Astrocyte of the spinal cord (primary cell): ENCODE measurements at regions not wholly inside any gene's neighbourhood (a gene's known extent, or its start where the extent isn't known, plus 50 kb on each side); places are given as distances from the start of the nearest gene placed in this dataset.

Experiments used
- DNase-seq: peaks from one replicate; pipeline ENCODE4 v3.0.0; 2011; ENCODE audit warnings: low read depth, low spot score
- H3K4me3 ChIP-seq: 2 replicates; pipeline ENCODE4 v1.5.1; 2011; ENCODE audit warnings: low read depth, mild to moderate bottlenecking, low read length, moderate library complexity
- CTCF ChIP-seq: IDR thresholded peaks from 2 replicates; pipeline ENCODE4 v1.5.1; 2012; ENCODE audit warnings: low read depth, mild to moderate bottlenecking, low read length, inconsistent platforms
- in situ Hi-C: cut with HindIII; loops from 2 replicates; pipeline ENCODE4 v1.10.0; 2017; ENCODE audit warnings: low sequenced_read_pairs

DNA sequence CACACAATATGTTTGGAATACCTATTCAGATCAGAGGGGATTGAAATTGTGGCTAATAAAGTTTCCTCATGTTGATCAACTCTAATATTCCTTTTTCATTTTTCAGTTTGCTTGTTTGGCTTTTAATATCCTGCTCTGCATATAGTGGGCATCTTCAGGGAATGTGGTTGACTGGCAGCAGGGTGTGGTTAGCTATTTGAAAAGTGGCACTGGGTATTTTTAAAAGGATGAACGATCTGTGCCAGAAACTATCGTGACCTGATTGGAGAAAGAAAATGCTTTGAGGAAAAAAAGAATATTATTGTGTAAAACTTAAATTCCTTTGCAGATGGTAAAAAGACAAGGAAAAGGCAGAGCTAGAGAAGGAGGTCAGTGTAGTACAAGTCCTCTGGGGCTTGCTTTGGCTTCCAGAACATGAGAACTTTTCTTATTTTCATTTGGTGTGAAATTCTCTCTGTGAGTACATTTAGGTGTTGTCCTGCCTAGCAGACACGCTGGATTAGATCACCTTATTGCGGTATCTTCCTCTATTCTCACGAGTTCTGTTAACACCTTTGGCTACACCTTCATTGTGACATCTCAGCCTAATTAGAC, 329.7 kb upstream of the SNX7 start:
- no peak for DNase-seq
- in situ Hi-C loops: no loop called here
- TF ChIP-seq CTCF: no peak
- no peak overlapping the region for H3K4me3 ChIP-seq

GRCh38 chr1:98331243-98331642, 330.3 kb upstream of the SNX7 start:
- peak; percentile 76 for DNase-seq
- in situ Hi-C loops: no loop called here
- no peak overlapping the region for H3K4me3 ChIP-seq
- no peak for TF ChIP-seq CTCF

GRCh38 chr1:98330224-98330623, 331.3 kb upstream of the SNX7 start:
- no peak overlapping the region for H3K4me3 ChIP-seq
- no peak for DNase-seq
- TF ChIP-seq CTCF: no peak
- in situ Hi-C loops: no loop called here

DNA sequence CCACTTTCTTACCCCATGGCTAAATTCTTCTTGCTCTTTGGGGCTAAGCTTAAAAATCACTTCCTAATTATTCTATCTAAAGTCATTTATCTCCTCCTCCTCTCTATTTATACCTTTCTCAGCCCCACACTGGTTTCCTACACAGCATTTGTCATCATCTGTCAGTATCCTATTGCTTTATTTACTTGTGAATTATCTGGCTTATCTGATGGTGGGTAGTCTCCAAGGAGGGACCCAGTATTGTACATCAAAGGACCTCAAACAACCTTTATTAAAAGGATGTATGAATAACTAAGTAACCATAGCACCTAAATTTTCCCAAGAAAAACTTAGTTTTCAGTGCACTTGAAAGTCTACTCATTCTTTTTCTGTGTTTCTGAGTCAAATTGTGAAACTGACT, 332.7 kb upstream of the SNX7 start:
- DNase-seq: no peak
- H3K4me3 ChIP-seq: no peak overlapping the region
- no peak for TF ChIP-seq CTCF
- in situ Hi-C loops: no loop called here

DNA sequence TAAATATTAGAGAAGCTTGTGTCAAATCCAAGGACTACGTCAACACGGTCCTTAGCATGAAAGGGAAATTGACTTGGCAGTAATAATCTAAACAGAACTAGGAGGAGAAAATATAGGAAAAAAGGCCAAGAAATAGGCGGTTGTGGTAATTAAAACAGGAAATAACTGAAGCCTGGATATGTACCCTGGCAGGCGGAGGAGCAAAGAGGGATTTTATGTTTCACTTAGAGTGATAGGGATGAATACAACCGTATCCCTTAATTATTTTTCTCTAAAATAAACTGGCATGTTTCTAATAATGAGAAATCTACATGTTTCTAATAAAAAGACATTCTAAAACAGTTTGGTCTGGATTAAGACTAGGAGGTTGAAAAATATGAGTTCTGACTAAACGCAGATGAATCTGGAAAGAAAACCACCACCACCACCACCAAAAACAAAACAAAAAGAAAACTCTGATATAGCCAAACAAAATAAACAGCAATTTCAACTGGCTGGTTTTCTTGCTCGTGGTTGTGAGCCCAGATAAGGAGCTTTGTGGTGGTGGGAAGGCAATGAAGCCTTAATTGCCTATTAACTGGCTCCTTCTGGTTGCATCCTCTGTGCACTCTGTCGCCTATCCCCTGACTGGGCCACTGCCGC, 334.2 kb upstream of the SNX7 start:
- H3K4me3 ChIP-seq: no peak overlapping the region
- in situ Hi-C loops: no loop called here
- TF ChIP-seq CTCF: no peak
- DNase-seq: peak; percentile 90

- in situ Hi-C loops: no loop called here
- peak; percentile 94 for DNase-seq
- TF ChIP-seq CTCF: no peak
- no peak overlapping the region for H3K4me3 ChIP-seq
Observed at GRCh38 chr1:98325646-98326440, 335.7 kb upstream of the SNX7 start.
